H1 (cell line): ENCODE measurements at regions not wholly inside any gene's neighbourhood (a gene's known extent, or its start where the extent isn't known, plus 50 kb on each side); places are given as distances from the start of the nearest gene placed in this dataset.

Experiments used
- CTCF ChIA-PET: fragments of 300-600 bp; sonication (Branson Sonifier 250); formaldehyde crosslinking; loops from one replicate; lab custom pipeline; 2021; ENCODE audit not compliant: partially characterized antibody; lab: Charles Lee
- POLR2A ChIA-PET: fragments of 300-600 bp; sonication (Branson Sonifier 250); formaldehyde crosslinking; loops from one replicate; lab custom pipeline; 2021; ENCODE audit warnings: inconsistent platforms; ENCODE audit not compliant: partially characterized antibody; lab: Charles Lee
- DNase-seq, 2 experiments: peaks; one replicate each; pipeline versions ENCODE4 v3.0.0 to v3.0.0-alpha.2; 2010 to 2022; ENCODE audit warnings: low spot score in 2 of 2, low read depth in 1 of 2, mixed read lengths in 1 of 2
- FAIRE-seq: peaks from 2 replicates; lab custom pipeline; 2011; peaks lifted over from hg19 to GRCh38; lab: Jason Lieb, UNC
- H2AFZ ChIP-seq: 2 replicates; pipeline ENCODE4 v1.8.1; 2012; ENCODE audit warnings: low read length, inconsistent platforms
- H2AK5ac ChIP-seq: 2 replicates; pipeline ENCODE4 v1.6.1; 2013; ENCODE audit warnings: low read depth, low read length
- H2BK120ac ChIP-seq: replicated peaks from 2 replicates; pipeline ENCODE3; 2013; ENCODE audit warnings: low read depth, low read length, inconsistent platforms
- H2BK12ac ChIP-seq: 2 replicates; pipeline ENCODE4 v1.6.1; 2013; ENCODE audit warnings: low read depth, low read length
- H2BK15ac ChIP-seq: 2 replicates; pipeline ENCODE4 v1.6.1; 2013; ENCODE audit warnings: low read length
- H2BK20ac ChIP-seq: 2 replicates; pipeline ENCODE4 v1.6.1; 2013; ENCODE audit warnings: low read length
- H2BK5ac ChIP-seq: 2 replicates; pipeline ENCODE4 v1.6.1; 2013; ENCODE audit warnings: low read depth, low read length
- H3K14ac ChIP-seq: 2 replicates; pipeline ENCODE4 v1.6.1; 2013; ENCODE audit warnings: inconsistent platforms; ENCODE audit not compliant: insufficient read length
- H3K18ac ChIP-seq: 2 replicates; pipeline ENCODE4 v1.6.1; 2013; ENCODE audit warnings: low read length; ENCODE audit errors: extremely low read depth
- H3K23ac ChIP-seq: 2 replicates; pipeline ENCODE4 v1.6.1; 2013; ENCODE audit warnings: inconsistent platforms; ENCODE audit not compliant: insufficient read length
- H3K23me2 ChIP-seq: 2 replicates; pipeline ENCODE4 v1.6.1; 2013; ENCODE audit warnings: low read depth, low read length
- H3K27ac ChIP-seq: 2 replicates; pipeline ENCODE4 v1.6.1; 2011; ENCODE audit warnings: low read depth, low read length, inconsistent platforms
- H3K27me3 ChIP-seq, 4 experiments: replicated peaks in 1 of 4; 1 replicate in 1 of 4; 2 replicates in 3 of 4; pipeline versions ENCODE4 v1.6.1 to v1.8.1; 2011 to 2013; ENCODE audit warnings: low read length in 3 of 4, mild to moderate bottlenecking in 3 of 4, inconsistent platforms in 2 of 4, mixed read lengths in 2 of 4, moderate library complexity in 1 of 4; ENCODE audit not compliant: control insufficient read depth in 3 of 4, insufficient read depth in 3 of 4; ENCODE audit errors: extremely low read depth in 1 of 4
- H3K36me3 ChIP-seq, 4 experiments: 2 replicates each; pipeline versions ENCODE4 v1.6.1 to v1.8.1; 2011 to 2013; ENCODE audit warnings: mild to moderate bottlenecking in 4 of 4, low read length in 3 of 4, moderate library complexity in 2 of 4, control low read depth in 1 of 4, inconsistent platforms in 1 of 4; ENCODE audit not compliant: insufficient read depth in 4 of 4, control insufficient read depth in 2 of 4
- H3K4ac ChIP-seq: replicated peaks from 2 replicates; pipeline ENCODE3; 2013; ENCODE audit warnings: low read length, low read depth, mixed read lengths, inconsistent platforms; ENCODE audit not compliant: insufficient read length
- H3K4me1 ChIP-seq, 4 experiments: replicated peaks in 1 of 4; 1 replicate in 1 of 4; 2 replicates in 3 of 4; pipeline versions ENCODE4 v1.6.1 to v1.8.1; 2011 to 2013; ENCODE audit warnings: low read length in 3 of 4, inconsistent platforms in 2 of 4, mixed read lengths in 1 of 4; ENCODE audit not compliant: insufficient read depth in 4 of 4, control insufficient read depth in 3 of 4
- H3K4me2 ChIP-seq, 2 experiments: 2 replicates each; pipeline versions ENCODE4 v1.6.1 to v1.8.1; 2011 to 2013; ENCODE audit warnings: low read depth in 2 of 2, low read length in 2 of 2, control low read depth in 1 of 2, inconsistent platforms in 1 of 2, mild to moderate bottlenecking in 1 of 2; ENCODE audit not compliant: insufficient read depth in 1 of 2
- H3K4me3 ChIP-seq, 4 experiments: fragments of 200-600, 300-600 bp in 1 of 4; sonication (generic), shearing (Covaris generic), sonication (Bioruptor Twin) in 1 of 4; 2 replicates each; pipeline versions ENCODE4 v1.5.1 to v1.8.1; 2011 to 2016; ENCODE audit warnings: low read length in 4 of 4, low read depth in 3 of 4, control low read depth in 2 of 4, inconsistent platforms in 2 of 4, mild to moderate bottlenecking in 2 of 4, mixed read lengths in 1 of 4, moderate library complexity in 1 of 4; ENCODE audit not compliant: insufficient read depth in 2 of 4; ENCODE audit errors: extremely low read depth in 1 of 4
- H3K56ac ChIP-seq: replicated peaks from 2 replicates; pipeline ENCODE3; 2013; ENCODE audit warnings: low read depth, mild to moderate bottlenecking, mixed read lengths, low read length, inconsistent platforms; ENCODE audit not compliant: insufficient read length
- H3K79me1 ChIP-seq: 2 replicates; pipeline ENCODE4 v1.6.1; 2013; ENCODE audit warnings: low read depth, low read length, control low read depth
- H3K79me2 ChIP-seq, 2 experiments: 2 replicates each; pipeline versions ENCODE4 v1.6.1 to v1.8.1; 2012 to 2013; ENCODE audit warnings: low read length in 2 of 2, mild to moderate bottlenecking in 2 of 2, inconsistent platforms in 1 of 2; ENCODE audit not compliant: insufficient read depth in 2 of 2, control insufficient read depth in 1 of 2
- H3K9ac ChIP-seq, 4 experiments: replicated peaks in 1 of 4; 1 replicate in 1 of 4; 2 replicates in 3 of 4; pipeline versions ENCODE4 v1.6.1 to v1.8.1; 2011 to 2013; ENCODE audit warnings: low read depth in 3 of 4, low read length in 3 of 4, control low read depth in 2 of 4, mild to moderate bottlenecking in 2 of 4, moderate library complexity in 2 of 4, inconsistent platforms in 1 of 4; ENCODE audit errors: extremely low read depth in 1 of 4
- H3K9me3 ChIP-seq, 2 experiments: 2 replicates each; pipeline versions ENCODE4 v1.6.1 to v1.8.1; 2012 to 2013; ENCODE audit warnings: mild to moderate bottlenecking in 2 of 2, moderate library complexity in 2 of 2, control low read depth in 1 of 2, inconsistent platforms in 1 of 2, low read depth in 1 of 2, low read length in 1 of 2, mixed read lengths in 1 of 2; ENCODE audit not compliant: insufficient read depth in 2 of 2
- H4K20me1 ChIP-seq, 2 experiments: replicated peaks in 1 of 2; 2 replicates each; pipeline versions ENCODE3 to v1.8.1; 2011 to 2013; ENCODE audit warnings: inconsistent platforms in 2 of 2, low read length in 2 of 2, mild to moderate bottlenecking in 1 of 2; ENCODE audit not compliant: insufficient read depth in 2 of 2, control insufficient read depth in 1 of 2
- H4K5ac ChIP-seq: 2 replicates; pipeline ENCODE4 v1.6.1; 2013; ENCODE audit warnings: low read length, low read depth, mixed read lengths, inconsistent platforms; ENCODE audit not compliant: insufficient read length
- H4K8ac ChIP-seq: 2 replicates; pipeline ENCODE4 v1.8.0; 2013; ENCODE audit warnings: mild to moderate bottlenecking, moderate library complexity, low read length, inconsistent platforms; ENCODE audit not compliant: insufficient read depth; ENCODE audit errors: extremely low read depth
- H4K91ac ChIP-seq: replicated peaks from 2 replicates; pipeline ENCODE3; 2013; ENCODE audit warnings: low read length, mixed read lengths, inconsistent platforms; ENCODE audit not compliant: insufficient read length
- BACH1 ChIP-seq: IDR thresholded peaks from 2 replicates; pipeline ENCODE4 v1.6.1; 2012; ENCODE audit warnings: low read length, improper control_type of control experiment
- GTF2F1 ChIP-seq: IDR thresholded peaks from 2 replicates; pipeline ENCODE4 v1.6.1; 2012; ENCODE audit warnings: low read depth, low read length, improper control_type of control experiment, borderline replicate concordance
- JUN ChIP-seq: IDR thresholded peaks from 2 replicates; pipeline ENCODE4 v1.6.1; 2011; ENCODE audit warnings: low read depth, mild to moderate bottlenecking, improper control_type of control experiment, low read length
- NRF1 ChIP-seq: IDR thresholded peaks from 2 replicates; pipeline ENCODE4 v1.6.1; 2011; ENCODE audit warnings: mild to moderate bottlenecking, low read depth, low read length, improper control_type of control experiment
- SAP30 ChIP-seq: fragments of 300-600 bp; sonication (generic); IDR thresholded peaks from 2 replicates; pipeline ENCODE4 v1.7.1; 2012; ENCODE audit warnings: low read length, moderate library complexity, mild to moderate bottlenecking, inconsistent platforms; ENCODE audit not compliant: insufficient read depth, insufficient replicate concordance
- SIRT6 ChIP-seq: IDR thresholded peaks from one replicate; pipeline ENCODE4 v1.7.1; 2012; ENCODE audit warnings: low read length, inconsistent platforms
- TAF1 ChIP-seq: IDR thresholded peaks from 2 replicates; pipeline ENCODE4 v1.6.1; 2011; ENCODE audit warnings: mild to moderate bottlenecking, low read depth, low read length
- TF ChIP-seq, protein P1 (sequence below): IDR thresholded peaks from 2 replicates; pipeline ENCODE4 v1.6.1; 2012; ENCODE audit warnings: low read length, inconsistent platforms
- TF ChIP-seq, protein P2 (sequence below): IDR thresholded peaks from 2 replicates; pipeline ENCODE4 v1.6.1; 2011; ENCODE audit warnings: low read depth, mild to moderate bottlenecking, low read length; ENCODE audit not compliant: insufficient read depth
- TF ChIP-seq, protein P3 (sequence below): IDR thresholded peaks from 2 replicates; pipeline ENCODE4 v1.6.1; 2012; ENCODE audit warnings: inconsistent platforms
- TF ChIP-seq, protein P4 (sequence below): IDR thresholded peaks from 2 replicates; pipeline ENCODE4 v1.6.1; 2011; ENCODE audit warnings: low read length, improper control_type of control experiment

DNA sequence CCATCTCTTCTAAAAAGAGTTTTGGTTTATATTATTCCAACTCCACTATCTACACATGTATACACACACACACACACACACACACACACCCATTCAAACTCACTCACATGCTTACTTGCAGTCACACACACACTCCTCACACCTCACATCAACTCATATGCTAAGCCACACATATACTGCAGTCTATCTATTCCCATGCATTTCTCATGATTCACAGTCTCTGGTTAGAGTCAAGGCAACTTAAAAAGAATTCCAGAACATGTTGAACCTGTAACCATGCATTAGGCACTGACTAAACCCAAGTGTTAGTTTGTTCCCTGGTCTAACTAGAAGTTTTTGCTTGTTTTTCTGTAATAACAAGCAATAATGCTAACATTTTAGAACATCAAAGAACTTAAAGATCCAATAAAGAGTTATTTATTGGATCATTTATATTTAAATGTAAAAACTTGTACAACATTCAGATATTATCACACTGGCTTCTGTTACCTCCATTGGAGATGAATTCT is 931.1 kb downstream of the PLA2G4A start:
- H4K20me1 ChIP-seq: no peaks in the 10 kb centered on the region
- no peaks in the 10 kb centered on the region for H3K79me2 ChIP-seq
- H2AFZ ChIP-seq: no peak overlapping the region
- TF ChIP-seq GTF2F1 (no peak), TAF1 (no peak), BACH1 (no peak), JUN (no peak), SAP30 (no peak), SIRT6 (no peak), NRF1 (no peak)
- TF ChIP-seq, protein P1, sequence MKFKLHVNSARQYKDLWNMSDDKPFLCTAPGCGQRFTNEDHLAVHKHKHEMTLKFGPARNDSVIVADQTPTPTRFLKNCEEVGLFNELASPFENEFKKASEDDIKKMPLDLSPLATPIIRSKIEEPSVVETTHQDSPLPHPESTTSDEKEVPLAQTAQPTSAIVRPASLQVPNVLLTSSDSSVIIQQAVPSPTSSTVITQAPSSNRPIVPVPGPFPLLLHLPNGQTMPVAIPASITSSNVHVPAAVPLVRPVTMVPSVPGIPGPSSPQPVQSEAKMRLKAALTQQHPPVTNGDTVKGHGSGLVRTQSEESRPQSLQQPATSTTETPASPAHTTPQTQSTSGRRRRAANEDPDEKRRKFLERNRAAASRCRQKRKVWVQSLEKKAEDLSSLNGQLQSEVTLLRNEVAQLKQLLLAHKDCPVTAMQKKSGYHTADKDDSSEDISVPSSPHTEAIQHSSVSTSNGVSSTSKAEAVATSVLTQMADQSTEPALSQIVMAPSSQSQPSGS: no peak
- TF ChIP-seq, protein P2, sequence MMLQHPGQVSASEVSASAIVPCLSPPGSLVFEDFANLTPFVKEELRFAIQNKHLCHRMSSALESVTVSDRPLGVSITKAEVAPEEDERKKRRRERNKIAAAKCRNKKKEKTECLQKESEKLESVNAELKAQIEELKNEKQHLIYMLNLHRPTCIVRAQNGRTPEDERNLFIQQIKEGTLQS: no peak
- TF ChIP-seq, protein P3, sequence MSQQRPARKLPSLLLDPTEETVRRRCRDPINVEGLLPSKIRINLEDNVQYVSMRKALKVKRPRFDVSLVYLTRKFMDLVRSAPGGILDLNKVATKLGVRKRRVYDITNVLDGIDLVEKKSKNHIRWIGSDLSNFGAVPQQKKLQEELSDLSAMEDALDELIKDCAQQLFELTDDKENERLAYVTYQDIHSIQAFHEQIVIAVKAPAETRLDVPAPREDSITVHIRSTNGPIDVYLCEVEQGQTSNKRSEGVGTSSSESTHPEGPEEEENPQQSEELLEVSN: no peak
- TF ChIP-seq, protein P4, sequence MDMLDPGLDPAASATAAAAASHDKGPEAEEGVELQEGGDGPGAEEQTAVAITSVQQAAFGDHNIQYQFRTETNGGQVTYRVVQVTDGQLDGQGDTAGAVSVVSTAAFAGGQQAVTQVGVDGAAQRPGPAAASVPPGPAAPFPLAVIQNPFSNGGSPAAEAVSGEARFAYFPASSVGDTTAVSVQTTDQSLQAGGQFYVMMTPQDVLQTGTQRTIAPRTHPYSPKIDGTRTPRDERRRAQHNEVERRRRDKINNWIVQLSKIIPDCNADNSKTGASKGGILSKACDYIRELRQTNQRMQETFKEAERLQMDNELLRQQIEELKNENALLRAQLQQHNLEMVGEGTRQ: no peak
- H2BK20ac ChIP-seq: no peak overlapping the region
- ChIA-PET POLR2A (no interaction called here), CTCF (interaction anchor here (0.8 kb wide), 1 partner anchor 168 kb away, joined by 3 read pairs; no protein-coding TSS in a partner anchor)
- FAIRE-seq (no peak), DNase-seq (no peak)
- H3K79me1 ChIP-seq: no peaks in the 10 kb centered on the region
- no peak overlapping the region for H4K8ac ChIP-seq
- no peak overlapping the region for H2BK15ac ChIP-seq
- no peak overlapping the region for H4K5ac ChIP-seq
- no peak overlapping the region for H3K23ac ChIP-seq
- no peak overlapping the region for H3K14ac ChIP-seq
- H3K9me3 ChIP-seq: no peaks in the 10 kb centered on the region
- H3K27ac ChIP-seq: no peak overlapping the region
- H3K18ac ChIP-seq: no peak overlapping the region
- no peak overlapping the region for H3K4ac ChIP-seq
- H3K36me3 ChIP-seq: peaks cover 0 to 3% (median 0%) of the 10 kb centered on the region in 4 experiments; a peak in 1 of 8 replicates
- no peak overlapping the region for H2BK12ac ChIP-seq
- H3K4me1 ChIP-seq: no peaks in the 10 kb centered on the region
- no peak overlapping the region for H2AK5ac ChIP-seq
- peaks cover 3% of the 10 kb centered on the region; the same call in 1 of the 2 replicates for H3K23me2 ChIP-seq
- H4K91ac ChIP-seq: no peak overlapping the region
- H2BK120ac ChIP-seq: no peak overlapping the region
- no peaks in the 10 kb centered on the region for H3K27me3 ChIP-seq
- H3K4me3 ChIP-seq: no peak overlapping the region
- H3K56ac ChIP-seq: no peak overlapping the region
- H2BK5ac ChIP-seq: no peak overlapping the region
- no peak overlapping the region for H3K9ac ChIP-seq
- no peak overlapping the region for H3K4me2 ChIP-seq
